ENCODE measurements at regions not wholly inside any gene's neighbourhood (a gene's known extent, or its start where the extent isn't known, plus 50 kb on each side); places are given as distances from the start of the nearest gene placed in this dataset.

GRCh38 chr3:56923526-56924224 lies 121.9 kb upstream of the ARHGEF3 start:
- H3K27me3 ChIP-seq (ENCODE audit: control insufficient read depth, insufficient read depth, low read length), result no peaks in the 10 kb centered on the region
- no peak for TF ChIP-seq CTCF (IDR thresholded peaks at IDR 0.05; ENCODE audit: insufficient read depth, low read depth, low read length)
- CTCF ChIA-PET, result interaction anchor here (0.6 kb wide), 1 partner anchor 16 kb away, joined by 3 read pairs; no protein-coding TSS in a partner anchor
- H3K4me3 ChIP-seq (ENCODE audit: low read depth, low read length), result no peak overlapping the region
- no peak for DNase-seq (ENCODE audit: low read depth)
- H3K36me3 ChIP-seq (ENCODE audit: control insufficient read depth, insufficient read depth, low read length), result no peaks in the 10 kb centered on the region
- POLR2A ChIA-PET, result no interaction called here

GRCh38 chr3:56921573-56922453 lies 120.1 kb upstream of the ARHGEF3 start:
- H3K36me3 ChIP-seq (ENCODE audit: control insufficient read depth, insufficient read depth, low read length), result no peaks in the 10 kb centered on the region
- CTCF ChIA-PET, result no interaction called here
- no peak for DNase-seq (ENCODE audit: low read depth)
- H3K4me3 ChIP-seq (ENCODE audit: low read depth, low read length), result no peak overlapping the region
- POLR2A ChIA-PET, result no interaction called here
- TF ChIP-seq CTCF (IDR thresholded peaks at IDR 0.05; ENCODE audit: insufficient read depth, low read depth, low read length), result no peak
- no peaks in the 10 kb centered on the region for H3K27me3 ChIP-seq (ENCODE audit: control insufficient read depth, insufficient read depth, low read length)

- H3K27me3 ChIP-seq (ENCODE audit: control insufficient read depth, insufficient read depth, low read length), result no peaks in the 10 kb centered on the region
- no peaks in the 10 kb centered on the region for H3K36me3 ChIP-seq (ENCODE audit: control insufficient read depth, insufficient read depth, low read length)
- no peak for DNase-seq (ENCODE audit: low read depth)
- TF ChIP-seq CTCF (IDR thresholded peaks at IDR 0.05; ENCODE audit: insufficient read depth, low read depth, low read length), result no peak
- CTCF ChIA-PET, result no interaction called here
- POLR2A ChIA-PET, result no interaction called here
- H3K4me3 ChIP-seq (ENCODE audit: low read depth, low read length), result no peak overlapping the region
Observed at GRCh38 chr3:56919797-56920195, 118.0 kb upstream of the ARHGEF3 start.

- ChIA-PET CTCF (no interaction called here), POLR2A (no interaction called here)
- no peak for DNase-seq (ENCODE audit: low read depth)
- Histone ChIP-seq H3K27me3 (ENCODE audit: control insufficient read depth, insufficient read depth, low read length) (no peaks in the 10 kb centered on the region), H3K36me3 (ENCODE audit: control insufficient read depth, insufficient read depth, low read length) (no peaks in the 10 kb centered on the region), H3K4me3 (ENCODE audit: low read depth, low read length) (no peak overlapping the region)
- no peak for TF ChIP-seq CTCF (IDR thresholded peaks at IDR 0.05; ENCODE audit: insufficient read depth, low read depth, low read length)
Observed at GRCh38 chr3:56919137-56919796, 117.5 kb upstream of the ARHGEF3 start.

GRCh38 chr3:56918111-56918568 lies 116.4 kb upstream of the ARHGEF3 start:
- DNase-seq (ENCODE audit: low read depth), result no peak
- ChIA-PET CTCF (no interaction called here), POLR2A (no interaction called here)
- Histone ChIP-seq H3K36me3 (ENCODE audit: control insufficient read depth, insufficient read depth, low read length) (no peaks in the 10 kb centered on the region), H3K27me3 (ENCODE audit: control insufficient read depth, insufficient read depth, low read length) (no peaks in the 10 kb centered on the region), H3K4me3 (ENCODE audit: low read depth, low read length) (no peak overlapping the region)
- TF ChIP-seq CTCF (IDR thresholded peaks at IDR 0.05; ENCODE audit: insufficient read depth, low read depth, low read length), result no peak
